Lower lobe of right lung (tissue), 2 donors: ENCODE measurements at regions not wholly inside any gene's neighbourhood (a gene's known extent, or its start where the extent isn't known, plus 50 kb on each side); places are given as distances from the start of the nearest gene placed in this dataset.
"Not testable (repeated sequence)": the region's sequence is repeated elsewhere in the genome, so short reads cannot be mapped to it uniquely, and the experiment has no call there.

ENCODE experiments used
- ATAC-seq, 2 donors: fragments of 200-7000 bp; cut with Tn5 transposase; one replicate each; pipeline ENCODE4 v1.9.1; 2020 to 2022; ENCODE audit warnings: mild to moderate bottlenecking in 2 of 2, moderate library complexity in 2 of 2
- DNase-seq: peaks from one replicate; pipeline ENCODE4 v3.0.0-alpha.2; 2020
- H3K27ac ChIP-seq: fragments of 200-600 bp; one replicate; pipeline ENCODE4 v1.8.0; 2022
- H3K27me3 ChIP-seq: fragments of 200-600 bp; one replicate; pipeline ENCODE4 v1.8.0; 2022; ENCODE audit warnings: low read depth
- H3K36me3 ChIP-seq: fragments of 200-600 bp; one replicate; pipeline ENCODE4 v1.8.0; 2022; ENCODE audit warnings: mild to moderate bottlenecking
- H3K4me1 ChIP-seq: fragments of 200-600 bp; one replicate; pipeline ENCODE4 v1.8.0; 2022
- H3K4me3 ChIP-seq: fragments of 200-600 bp; one replicate; pipeline ENCODE4 v1.8.0; 2022; ENCODE audit warnings: mild to moderate bottlenecking
- H3K9me3 ChIP-seq: fragments of 200-600 bp; one replicate; pipeline ENCODE4 v1.8.0; 2022
- intact Hi-C: fragments of 100-400 bp; cut with DNase I; formaldehyde crosslinking; loops from one replicate; pipeline ENCODE4 v1.11.0; 2022
- TF ChIP-seq, protein P1 (sequence below): fragments of 200-600 bp; IDR thresholded peaks from one replicate; pipeline ENCODE4 v1.8.0; 2022; ENCODE audit warnings: antibody characterized with exemption, mild to moderate bottlenecking
- donor health status: DM: no; HTN: yes; CAD: no; lungs with severe emphysema.

GRCh38 chr5:152046361-152046760 lies 121.7 kb upstream of the GLRA1 start:
- H3K27ac ChIP-seq: no peak overlapping the region

GRCh38 chr5:152038856-152039255 lies 114.2 kb upstream of the GLRA1 start:
- H3K4me3 ChIP-seq, H3K27me3 ChIP-seq, H3K36me3 ChIP-seq, intact Hi-C loops, H3K27ac ChIP-seq, H3K4me1 ChIP-seq, H3K9me3 ChIP-seq, ATAC-seq: not testable (repeated sequence)
- DNase-seq: peak; percentile 45

More at GRCh38 chr5:152046361-152046760, 121.7 kb upstream of the GLRA1 start:
- TF ChIP-seq, protein P1, sequence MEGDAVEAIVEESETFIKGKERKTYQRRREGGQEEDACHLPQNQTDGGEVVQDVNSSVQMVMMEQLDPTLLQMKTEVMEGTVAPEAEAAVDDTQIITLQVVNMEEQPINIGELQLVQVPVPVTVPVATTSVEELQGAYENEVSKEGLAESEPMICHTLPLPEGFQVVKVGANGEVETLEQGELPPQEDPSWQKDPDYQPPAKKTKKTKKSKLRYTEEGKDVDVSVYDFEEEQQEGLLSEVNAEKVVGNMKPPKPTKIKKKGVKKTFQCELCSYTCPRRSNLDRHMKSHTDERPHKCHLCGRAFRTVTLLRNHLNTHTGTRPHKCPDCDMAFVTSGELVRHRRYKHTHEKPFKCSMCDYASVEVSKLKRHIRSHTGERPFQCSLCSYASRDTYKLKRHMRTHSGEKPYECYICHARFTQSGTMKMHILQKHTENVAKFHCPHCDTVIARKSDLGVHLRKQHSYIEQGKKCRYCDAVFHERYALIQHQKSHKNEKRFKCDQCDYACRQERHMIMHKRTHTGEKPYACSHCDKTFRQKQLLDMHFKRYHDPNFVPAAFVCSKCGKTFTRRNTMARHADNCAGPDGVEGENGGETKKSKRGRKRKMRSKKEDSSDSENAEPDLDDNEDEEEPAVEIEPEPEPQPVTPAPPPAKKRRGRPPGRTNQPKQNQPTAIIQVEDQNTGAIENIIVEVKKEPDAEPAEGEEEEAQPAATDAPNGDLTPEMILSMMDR: no peak
- peaks cover 5% of the 10 kb centered on the region for H3K9me3 ChIP-seq
- no peaks in the 10 kb centered on the region for H3K36me3 ChIP-seq
- no peaks in the 10 kb centered on the region for H3K4me1 ChIP-seq
- ATAC-seq: no peak
- H3K4me3 ChIP-seq: no peak overlapping the region
- DNase-seq: no peak
- H3K27me3 ChIP-seq: no peaks in the 10 kb centered on the region
- intact Hi-C loops: no loop called here

DNA sequence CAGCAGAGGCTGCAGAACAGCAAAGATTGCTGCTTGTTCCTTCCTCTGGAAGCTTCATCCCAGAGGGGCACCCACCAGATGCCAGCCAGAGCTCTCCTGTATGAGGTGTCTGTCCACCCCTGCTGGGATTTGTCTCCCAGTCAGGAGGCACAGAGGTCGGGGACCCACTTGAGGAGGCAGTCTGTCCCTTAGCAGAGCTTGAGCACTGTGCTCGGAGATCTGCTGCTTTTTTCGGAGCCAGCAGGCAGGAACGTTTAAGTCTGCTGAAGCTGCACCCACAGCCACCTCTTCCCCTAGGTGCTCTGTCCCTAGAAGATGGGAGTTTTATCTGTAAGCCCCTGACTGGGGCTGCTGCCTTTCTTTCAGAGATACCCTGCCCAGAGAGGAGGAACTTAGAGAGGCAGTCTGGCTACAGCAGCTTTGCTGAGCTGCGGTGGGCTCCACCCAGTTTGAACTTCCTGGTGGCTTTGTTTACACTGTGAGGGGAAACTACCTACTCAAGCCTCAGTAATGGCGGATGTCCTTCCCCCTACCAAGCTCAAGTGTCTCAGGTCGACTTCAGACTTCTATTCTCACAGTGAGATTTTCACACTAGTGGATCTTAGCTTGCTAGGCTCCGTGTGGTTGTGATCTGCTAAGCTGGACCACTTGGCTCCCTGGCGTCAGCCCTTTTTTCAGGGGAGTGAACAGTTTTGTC lies 101.8 kb upstream of the GLRA1 start:
- intact Hi-C loops, H3K27ac ChIP-seq, H3K36me3 ChIP-seq, H3K4me3 ChIP-seq, H3K9me3 ChIP-seq, H3K4me1 ChIP-seq, DNase-seq, H3K27me3 ChIP-seq: not testable (repeated sequence)
- peak in 1 of 2 donors; percentile 32 for ATAC-seq

DNA sequence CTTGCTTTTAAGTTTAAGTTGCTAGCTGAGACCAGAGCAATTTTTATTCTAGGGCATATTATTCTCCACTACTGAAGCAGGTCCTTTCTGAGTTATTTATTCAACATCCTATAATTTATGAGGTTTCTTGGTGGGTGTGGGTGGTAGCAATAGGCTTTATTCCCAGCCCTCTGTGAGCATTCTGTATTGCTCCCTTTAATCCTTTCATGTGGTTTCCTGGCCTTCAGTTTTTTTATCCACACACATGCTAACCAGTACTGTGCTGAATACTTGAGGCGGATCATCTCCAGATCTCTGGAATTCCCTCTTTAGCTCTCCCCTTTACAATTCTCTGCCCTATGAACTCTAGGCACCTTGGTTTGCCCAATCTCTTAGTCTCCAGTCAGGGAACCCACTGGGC lies 91.8 kb upstream of the GLRA1 start:
- no peaks in the 10 kb centered on the region for H3K4me1 ChIP-seq
- TF ChIP-seq, protein P1: no peak
- no peak overlapping the region for H3K27ac ChIP-seq
- no peaks in the 10 kb centered on the region for H3K36me3 ChIP-seq
- no peaks in the 10 kb centered on the region for H3K9me3 ChIP-seq
- intact Hi-C loops: no loop called here
- ATAC-seq (no peak), DNase-seq (no peak)
- no peaks in the 10 kb centered on the region for H3K27me3 ChIP-seq
- H3K4me3 ChIP-seq: no peak overlapping the region

DNA sequence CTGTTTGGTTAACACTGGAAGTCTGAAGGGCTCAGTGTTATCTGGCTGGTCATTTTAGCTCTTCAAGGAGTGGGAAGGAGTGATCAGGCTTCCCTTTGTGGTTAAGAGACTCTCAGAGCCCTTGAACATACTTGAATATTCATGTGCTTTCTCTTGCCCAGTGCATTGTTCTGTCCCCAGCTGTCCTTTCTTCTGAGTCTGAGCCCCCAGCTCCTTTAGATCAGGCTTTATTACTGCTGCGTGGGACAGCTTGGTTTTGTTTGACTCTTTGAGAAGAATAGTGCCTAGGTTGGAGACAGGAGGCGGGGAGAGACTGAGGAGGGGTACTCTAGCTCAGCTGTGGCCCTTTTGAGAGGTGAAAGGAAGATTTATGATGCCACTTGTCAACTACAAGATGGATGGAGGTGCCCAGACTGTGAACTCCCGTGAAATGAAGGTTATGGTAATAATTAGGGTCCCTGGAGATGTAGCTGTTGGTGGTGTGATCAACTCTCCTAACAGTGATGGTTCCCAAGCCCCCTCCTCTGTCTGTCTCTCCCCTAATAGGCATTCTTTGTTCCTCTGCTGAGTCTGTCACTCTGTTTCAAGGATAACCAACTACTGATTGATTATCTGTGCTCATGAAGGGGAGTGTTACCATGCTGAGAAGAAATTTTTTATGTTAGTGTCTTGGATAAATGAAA lies 83.1 kb upstream of the GLRA1 start:
- Histone ChIP-seq H3K4me3 (no peak overlapping the region), H3K27ac (no peak overlapping the region), H3K36me3 (no peaks in the 10 kb centered on the region), H3K27me3 (no peaks in the 10 kb centered on the region), H3K9me3 (no peaks in the 10 kb centered on the region), H3K4me1 (no peaks in the 10 kb centered on the region)
- DNase-seq: no peak
- no peak for ATAC-seq
- intact Hi-C loops: no loop called here
- TF ChIP-seq, protein P1: no peak

DNA sequence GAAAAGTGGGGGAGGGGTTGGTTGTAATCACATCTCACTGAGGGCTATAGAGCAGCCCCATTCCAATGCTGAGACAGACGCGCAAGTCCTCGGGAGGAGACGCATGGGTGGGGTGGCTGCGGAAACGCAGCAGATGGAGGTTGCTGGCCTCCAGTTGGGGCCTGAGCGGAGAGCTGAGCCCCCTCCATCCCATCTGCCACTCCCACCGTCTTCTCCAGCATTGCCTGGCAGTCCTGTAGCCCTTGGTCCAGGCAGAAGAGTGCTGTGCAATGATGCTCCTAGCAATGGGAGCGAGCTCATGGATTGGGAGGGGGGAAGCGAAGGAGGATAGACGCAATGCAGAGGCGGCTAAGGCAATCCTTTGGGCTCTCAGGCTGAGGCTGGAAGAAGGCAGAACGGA lies 79.4 kb upstream of the GLRA1 start:
- Histone ChIP-seq H3K27ac (no peak overlapping the region), H3K36me3 (no peaks in the 10 kb centered on the region), H3K9me3 (peaks cover 6% of the 10 kb centered on the region), H3K4me1 (no peaks in the 10 kb centered on the region), H3K27me3 (no peaks in the 10 kb centered on the region), H3K4me3 (no peak overlapping the region)
- DNase-seq (no peak), ATAC-seq (no peak)
- TF ChIP-seq, protein P1: no peak
- intact Hi-C loops: no loop called here
